Neural cell (in vitro differentiated cells): ENCODE measurements at regions not wholly inside any gene's neighbourhood (a gene's known extent, or its start where the extent isn't known, plus 50 kb on each side); places are given as distances from the start of the nearest gene placed in this dataset.

Experiments used
- H2AFZ ChIP-seq: fragments of 200-600, 300-800 bp; sonication (generic), shearing (Covaris generic); 2 replicates; pipeline ENCODE4 v1.6.0; 2014; ENCODE audit warnings: low read depth, mild to moderate bottlenecking, antibody characterized with exemption, low read length, moderate library complexity
- H3F3A ChIP-seq: fragments of 200-600 bp; shearing (Covaris generic); 2 replicates; pipeline ENCODE4 v1.6.1; 2016; ENCODE audit warnings: mild to moderate bottlenecking, moderate library complexity, mixed read lengths, antibody characterized with exemption, low read length; ENCODE audit not compliant: insufficient read depth, poor library complexity, severe bottlenecking
- H3K27ac ChIP-seq: fragments of 200-600, 300-800 bp; sonication (generic), shearing (Covaris generic); 2 replicates; pipeline ENCODE4 v1.5.1; 2014; ENCODE audit warnings: mild to moderate bottlenecking, low read length, moderate library complexity
- H3K27me3 ChIP-seq: fragments of 300-800, 200-600 bp; sonication (generic), shearing (Covaris generic); 2 replicates; pipeline ENCODE4 v1.6.0; 2014; ENCODE audit warnings: mild to moderate bottlenecking, low read depth, low read length, moderate library complexity; ENCODE audit not compliant: insufficient read depth
- H3K36me3 ChIP-seq: fragments of 300-800, 200-600 bp; sonication (generic), shearing (Covaris generic); 2 replicates; pipeline ENCODE4 v1.5.1; 2014; ENCODE audit warnings: mild to moderate bottlenecking, antibody characterized with exemption, low read length, moderate library complexity; ENCODE audit not compliant: insufficient read depth
- H3K4me2 ChIP-seq: fragments of 300-800, 200-600 bp; sonication (generic), shearing (Covaris generic); 2 replicates; pipeline ENCODE4 v1.6.0; 2014; ENCODE audit warnings: mild to moderate bottlenecking, low read length
- H3K4me3 ChIP-seq: fragments of 300-800, 200-600 bp; sonication (generic), shearing (Covaris generic); 2 replicates; pipeline ENCODE4 v1.5.1; 2014; ENCODE audit warnings: mild to moderate bottlenecking, low read length, moderate library complexity
- H3K79me2 ChIP-seq: fragments of 200-600 bp; shearing (Covaris generic); replicated peaks from 2 replicates; pipeline ENCODE4 v1.6.0; 2014; ENCODE audit warnings: mild to moderate bottlenecking, low read length, moderate library complexity; ENCODE audit not compliant: insufficient read depth
- H3K9ac ChIP-seq: fragments of 300-800, 200-600 bp; sonication (generic), shearing (Covaris generic); 2 replicates; pipeline ENCODE4 v1.6.1; 2016; ENCODE audit warnings: mild to moderate bottlenecking, low read length, mixed read lengths
- H3K9me2 ChIP-seq: fragments of 200-600 bp; shearing (Covaris generic); 2 replicates; pipeline ENCODE4 v1.6.1; 2016; ENCODE audit warnings: mild to moderate bottlenecking, low read length, mixed read lengths; ENCODE audit not compliant: insufficient read depth
- H3K9me3 ChIP-seq: fragments of 200-600, 300-800 bp; sonication (generic), shearing (Covaris generic); 2 replicates; pipeline ENCODE4 v1.6.1; 2016; ENCODE audit warnings: mild to moderate bottlenecking, mixed run types, low read length, moderate library complexity, mixed read lengths
- H4K20me1 ChIP-seq: fragments of 200-600 bp; shearing (Covaris generic); 2 replicates; pipeline ENCODE4 v1.6.1; 2016; ENCODE audit warnings: mild to moderate bottlenecking, mixed run types; ENCODE audit not compliant: insufficient read depth
- CTCF ChIP-seq: fragments of 450-650 bp; IDR thresholded peaks from 2 replicates; pipeline ENCODE4 v1.5.1; 2014; ENCODE audit warnings: antibody characterized with exemption, mild to moderate bottlenecking, moderate library complexity; ENCODE audit not compliant: poor library complexity, severe bottlenecking
- EP300 ChIP-seq: fragments of 450-650 bp; conservative IDR thresholded peaks from 2 replicates; pipeline ENCODE4 v1.6.1; 2014; ENCODE audit warnings: antibody characterized with exemption, mild to moderate bottlenecking, moderate library complexity; ENCODE audit not compliant: poor library complexity, severe bottlenecking
- EZH2 ChIP-seq: fragments of 200-600, 300-800 bp; shearing (Covaris generic), sonication (generic); IDR thresholded peaks from 2 replicates; pipeline ENCODE4 v1.6.1; 2014; ENCODE audit warnings: antibody characterized with exemption, low read length, borderline replicate concordance, mild to moderate bottlenecking; ENCODE audit not compliant: insufficient read depth, poor library complexity, severe bottlenecking
- MXI1 ChIP-seq: fragments of 450-650 bp; conservative IDR thresholded peaks from 2 replicates; pipeline ENCODE4 v1.6.1; 2014; ENCODE audit warnings: antibody characterized with exemption, mild to moderate bottlenecking; ENCODE audit not compliant: poor library complexity, severe bottlenecking
- POLR2AphosphoS5 ChIP-seq: IDR thresholded peaks from 2 replicates; pipeline ENCODE4 v1.6.1; 2012
- RAD21 ChIP-seq: fragments of 450-650 bp; conservative IDR thresholded peaks from 2 replicates; pipeline ENCODE4 v1.6.1; 2014; ENCODE audit warnings: antibody characterized with exemption, mild to moderate bottlenecking, moderate library complexity
- REST ChIP-seq: IDR thresholded peaks from 2 replicates; pipeline ENCODE4 v1.6.1; 2012; ENCODE audit warnings: borderline replicate concordance
- SMC3 ChIP-seq: fragments of 450-650 bp; conservative IDR thresholded peaks from 2 replicates; pipeline ENCODE4 v1.6.1; 2014; ENCODE audit warnings: antibody characterized with exemption, mild to moderate bottlenecking, moderate library complexity; ENCODE audit not compliant: poor library complexity
- TAF1 ChIP-seq: IDR thresholded peaks from 2 replicates; pipeline ENCODE4 v1.6.1; 2012; ENCODE audit warnings: low read depth

GRCh38 chr9:2284770-2285169, 269.6 kb downstream of the SMARCA2 start:
- H3F3A ChIP-seq = no peaks in the 10 kb centered on the region
- no peaks in the 10 kb centered on the region for H3K9me3 ChIP-seq
- H2AFZ ChIP-seq = no peak overlapping the region
- H4K20me1 ChIP-seq = no peaks in the 10 kb centered on the region
- TF ChIP-seq POLR2AphosphoS5 (no peak), EZH2 (no peak), EP300 (no peak), TAF1 (no peak), MXI1 (no peak), RAD21 (no peak), CTCF (no peak), SMC3 (no peak), REST (no peak)
- no peaks in the 10 kb centered on the region for H3K36me3 ChIP-seq
- H3K9me2 ChIP-seq = no peaks in the 10 kb centered on the region
- no peak overlapping the region for H3K9ac ChIP-seq
- H3K27ac ChIP-seq = no peak overlapping the region
- no peaks in the 10 kb centered on the region for H3K27me3 ChIP-seq
- H3K4me2 ChIP-seq = no peak overlapping the region
- H3K79me2 ChIP-seq = no peaks in the 10 kb centered on the region
- H3K4me3 ChIP-seq = no peak overlapping the region

GRCh38 chr9:2285416-2286332, 270.5 kb downstream of the SMARCA2 start:
- Histone ChIP-seq H3K79me2 (no peaks in the 10 kb centered on the region), H3F3A (no peaks in the 10 kb centered on the region), H3K9me3 (no peaks in the 10 kb centered on the region), H3K4me3 (no peak overlapping the region), H2AFZ (no peak overlapping the region), H4K20me1 (no peaks in the 10 kb centered on the region), H3K4me2 (no peak overlapping the region), H3K27me3 (no peaks in the 10 kb centered on the region), H3K36me3 (no peaks in the 10 kb centered on the region), H3K9me2 (no peaks in the 10 kb centered on the region), H3K9ac (no peak overlapping the region), H3K27ac (no peak overlapping the region)
- TF ChIP-seq MXI1 = no peak
- no peak for TF ChIP-seq SMC3
- no peak for TF ChIP-seq TAF1
- no peak for TF ChIP-seq CTCF
- no peak for TF ChIP-seq EP300
- no peak for TF ChIP-seq EZH2
- TF ChIP-seq REST = no peak
- TF ChIP-seq POLR2AphosphoS5 = no peak
- TF ChIP-seq RAD21 = no peak
